GM19438 (cell line): ENCODE measurements at regions not wholly inside any gene's neighbourhood (a gene's known extent, or its start where the extent isn't known, plus 50 kb on each side); places are given as distances from the start of the nearest gene placed in this dataset.

Source experiments
- ATAC-seq: cut with Tn5 transposase; IDR thresholded peaks from one replicate; pipeline ENCODE4 v1.9.1; 2021; ENCODE audit warnings: low read depth; ENCODE audit not compliant: unreplicated experiment

DNA sequence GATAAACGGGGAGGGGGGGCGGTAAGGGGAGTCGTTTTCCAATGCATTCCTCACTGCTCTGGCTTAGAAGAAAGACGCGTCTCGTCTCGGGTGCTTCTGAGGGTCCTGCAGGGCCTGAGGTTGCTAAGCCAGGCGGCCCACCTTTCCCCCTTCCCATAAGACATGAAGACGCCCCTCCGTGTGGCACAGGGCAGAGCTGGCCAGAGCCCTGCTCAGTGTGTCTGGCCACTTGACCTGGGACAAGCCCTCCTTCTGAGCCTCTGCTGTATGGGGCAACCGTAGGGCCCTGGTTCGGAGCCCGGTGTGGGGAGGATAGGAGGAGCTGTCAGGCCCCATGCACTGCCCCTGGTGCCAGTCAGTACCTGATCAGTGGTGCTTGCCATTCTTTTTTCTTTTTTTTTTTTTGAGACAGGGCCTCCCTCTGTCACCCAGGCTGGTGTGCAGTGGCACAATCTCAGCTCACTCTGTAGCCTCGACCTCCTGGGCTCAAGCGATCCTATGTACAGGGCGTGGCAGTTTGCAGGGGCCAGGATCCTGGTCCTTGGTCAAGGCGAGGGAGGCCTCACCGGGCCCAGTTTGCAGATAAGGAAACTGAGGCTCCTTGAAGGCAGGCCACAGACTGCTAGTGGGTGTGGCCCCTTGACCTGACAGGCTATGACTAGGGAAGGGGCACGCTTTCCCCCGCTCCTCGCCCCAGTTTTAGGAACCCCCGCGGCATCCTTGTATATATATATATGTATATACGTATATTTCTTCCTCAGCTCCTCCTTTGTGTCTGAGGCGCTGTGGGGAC is 172.3 kb upstream of the IER5L start:
- ATAC-seq: no peak

GRCh38 chr9:129349665-129349947 is 171.5 kb upstream of the IER5L start:
- no peak for ATAC-seq

DNA sequence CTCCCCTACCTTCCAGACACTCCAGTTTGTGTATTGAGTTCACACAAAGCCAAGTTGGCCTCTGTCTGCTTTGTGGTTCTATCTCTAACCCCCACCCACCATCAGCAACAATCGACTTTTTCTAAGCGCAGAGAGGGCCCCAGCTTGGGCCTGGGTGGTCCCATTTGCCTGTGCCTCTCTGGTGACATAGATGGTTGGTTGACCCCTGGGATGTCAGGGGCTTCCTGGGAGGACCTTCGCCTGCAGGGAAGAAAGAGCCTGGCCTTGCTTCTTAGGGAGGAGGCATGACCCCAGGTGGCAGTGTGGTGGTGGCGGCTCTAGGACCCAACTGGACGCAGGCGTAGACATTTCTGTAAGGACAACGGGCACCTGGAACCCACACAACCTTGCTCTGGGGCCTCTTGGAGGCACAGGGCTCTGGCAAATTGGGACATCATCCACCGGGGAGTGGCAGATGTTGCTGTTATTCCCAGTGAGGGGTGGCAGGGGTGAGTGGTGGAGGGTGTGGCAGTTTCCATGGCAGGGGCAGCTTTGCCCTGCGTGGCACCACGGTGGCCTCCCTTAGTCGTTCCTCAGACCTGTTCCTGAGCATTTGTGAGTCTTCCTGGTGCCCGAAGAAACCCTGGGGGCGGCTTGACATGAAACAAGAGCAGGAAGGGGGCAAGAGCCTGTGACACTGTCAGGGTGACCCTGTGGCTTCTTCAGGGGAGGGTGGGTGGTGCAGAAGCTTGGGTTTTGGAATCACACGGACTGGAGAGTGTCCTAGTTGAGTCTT is 171.0 kb upstream of the IER5L start:
- ATAC-seq: no peak

DNA sequence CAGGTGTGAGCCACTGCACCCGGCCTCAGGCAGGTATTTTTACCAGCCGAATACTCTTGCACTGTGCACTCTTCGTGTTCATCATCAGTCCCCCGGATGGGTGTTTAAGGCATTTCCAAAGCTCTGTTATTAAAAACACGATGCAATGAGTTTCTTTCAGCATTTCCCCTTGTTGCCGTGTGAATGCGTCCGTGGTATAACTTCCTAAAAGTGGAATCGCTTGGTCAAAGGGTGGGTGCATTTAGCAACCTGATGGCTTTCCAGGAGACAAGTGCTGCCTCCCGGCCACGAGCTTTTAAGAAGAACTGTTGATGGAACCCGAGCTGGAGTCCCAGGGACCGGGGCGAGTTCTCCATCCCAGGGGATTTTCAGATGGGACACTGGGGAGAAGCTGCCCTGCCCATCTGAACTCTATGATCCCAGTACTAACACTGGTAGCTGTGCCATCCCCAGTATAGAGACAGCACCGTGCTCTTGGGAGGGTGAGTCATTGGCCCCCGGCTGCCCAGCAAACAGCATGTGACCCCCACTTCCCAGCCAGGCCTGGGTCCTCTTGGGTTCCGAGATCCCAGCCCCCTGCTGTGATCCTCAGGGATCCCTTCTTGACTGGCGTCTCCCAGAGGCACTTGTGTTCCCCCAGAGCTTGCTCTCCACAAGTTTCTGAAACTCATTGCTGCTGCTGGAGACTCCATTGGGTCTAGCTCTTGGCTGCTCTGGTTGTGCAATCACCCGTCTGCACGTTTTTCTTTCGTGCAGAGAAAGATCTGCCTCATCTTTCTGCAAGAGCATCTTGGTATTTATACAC is 169.5 kb upstream of the IER5L start:
- no peak for ATAC-seq

DNA sequence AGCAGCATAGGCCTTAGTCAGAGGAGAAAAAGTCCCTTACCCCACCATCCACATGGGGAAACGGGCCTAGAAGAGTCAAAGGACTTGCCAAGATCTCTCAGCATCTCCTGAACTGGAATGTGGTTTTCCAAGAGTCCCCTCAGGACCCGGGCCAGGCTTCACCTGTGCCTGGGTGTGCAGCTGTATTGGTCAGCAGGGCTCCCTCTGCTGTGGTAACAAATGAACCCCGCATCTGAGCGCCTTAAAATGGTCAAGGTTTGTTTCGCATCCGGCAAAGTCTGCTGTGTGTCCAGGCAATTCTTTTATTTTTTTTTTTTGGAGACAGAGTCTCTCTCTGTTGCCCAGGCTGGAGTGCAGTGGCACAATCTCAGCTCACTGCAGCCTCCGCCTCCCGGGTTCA is 168.0 kb upstream of the IER5L start:
- ATAC-seq: no peak

- no peak for ATAC-seq
Measured at GRCh38 chr9:129344641-129345495, 166.8 kb upstream of the IER5L start.

- ATAC-seq: no peak
Measured at GRCh38 chr9:129343424-129344375, 165.6 kb upstream of the IER5L start.

DNA sequence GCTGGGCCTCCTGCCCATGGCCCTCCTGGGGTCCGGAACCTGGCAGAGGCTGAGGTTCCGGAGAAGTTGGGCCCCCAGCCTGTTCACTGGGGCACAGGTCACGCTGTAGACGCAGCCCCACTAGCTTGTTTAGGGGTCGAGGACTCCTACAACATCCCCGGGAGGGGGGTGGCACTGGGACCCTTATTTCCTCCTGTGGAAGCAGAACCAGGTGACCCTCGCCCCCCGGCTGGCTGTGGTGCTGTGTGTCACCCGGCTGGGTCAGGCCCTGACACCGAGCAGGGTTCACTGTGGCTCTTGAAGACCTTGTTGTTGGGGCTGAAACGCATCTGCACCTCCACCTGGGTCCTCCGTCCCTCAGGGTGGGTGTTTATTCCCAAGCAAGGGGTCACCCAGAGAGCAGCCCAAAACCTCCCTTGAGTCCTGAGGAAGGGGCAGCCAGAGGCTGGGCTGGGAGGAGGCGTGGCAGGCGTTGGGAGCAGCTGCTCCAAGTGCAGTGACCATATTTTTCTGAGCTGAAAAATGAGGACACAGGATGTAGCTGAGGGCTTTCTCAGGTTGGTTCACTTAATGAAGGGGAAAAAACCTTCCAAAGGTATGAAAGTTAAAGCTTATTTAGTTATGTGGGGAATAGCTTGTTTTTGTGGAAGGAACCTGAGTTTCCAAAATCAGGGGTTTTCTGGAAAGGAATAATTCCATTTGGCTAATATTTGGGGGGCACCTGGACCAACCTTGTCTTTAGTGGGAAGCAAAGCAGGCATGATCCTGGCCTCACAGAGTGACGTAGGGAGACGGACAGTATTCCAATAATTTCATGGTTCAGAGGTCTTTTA is 164.7 kb upstream of the IER5L start:
- no peak for ATAC-seq

DNA sequence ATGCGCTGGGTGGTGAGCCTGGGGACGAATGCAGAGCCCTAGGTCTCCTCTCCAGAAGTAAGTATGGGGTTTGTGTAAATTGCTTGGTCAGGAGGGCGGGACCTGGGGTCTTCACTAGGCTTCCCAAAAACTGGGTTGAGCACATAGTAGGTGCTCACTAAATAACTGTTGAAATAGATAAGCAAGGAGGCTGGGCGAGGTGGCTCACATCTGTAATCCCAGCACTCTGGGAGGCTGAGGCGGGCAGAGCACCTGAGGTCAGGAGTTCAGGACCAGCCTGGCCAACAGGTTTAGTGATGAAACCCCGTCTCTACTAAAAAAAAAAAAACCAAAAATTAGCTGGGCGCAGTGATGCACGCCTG is 163.9 kb upstream of the IER5L start:
- ATAC-seq: no peak

DNA sequence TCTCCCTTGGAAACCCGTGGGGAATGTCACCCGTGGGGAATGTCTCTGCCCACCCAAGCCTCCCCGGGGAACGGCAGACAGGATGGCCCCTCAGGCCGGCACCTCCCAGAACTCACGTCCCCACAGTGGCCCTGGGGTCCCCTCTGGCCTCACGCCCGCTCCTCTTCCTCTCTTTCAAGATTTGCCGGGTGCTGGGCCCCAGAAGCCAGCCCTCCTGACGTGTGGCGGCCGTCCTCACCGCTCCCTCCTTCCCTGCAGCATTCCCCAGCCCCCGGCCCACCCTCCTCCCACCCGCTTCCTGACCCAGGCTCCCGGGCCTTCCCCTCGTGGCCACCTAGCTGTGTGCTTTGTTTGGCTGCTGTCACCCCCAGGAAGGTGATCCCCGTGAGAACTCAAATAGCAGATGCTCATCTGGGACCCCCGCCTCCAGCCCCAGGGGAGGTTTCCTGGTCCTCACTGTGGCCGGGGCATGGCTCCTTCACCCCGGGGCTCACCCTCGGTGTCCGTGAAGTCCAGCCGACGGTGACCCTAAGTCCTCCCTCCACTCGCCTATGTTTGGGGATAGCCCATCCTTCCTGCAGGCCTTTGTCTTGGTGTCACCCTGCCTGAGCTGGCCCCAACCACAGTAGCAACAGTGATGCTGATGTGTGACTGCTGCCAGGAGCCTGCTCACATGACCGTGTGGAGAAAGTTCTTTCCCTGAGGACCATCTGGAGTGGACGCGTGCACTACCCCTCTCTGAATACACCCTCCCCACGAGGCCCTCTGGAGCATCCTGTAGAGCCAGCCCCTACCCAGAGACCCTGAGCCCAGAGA is 163.3 kb upstream of the IER5L start:
- no peak for ATAC-seq

DNA sequence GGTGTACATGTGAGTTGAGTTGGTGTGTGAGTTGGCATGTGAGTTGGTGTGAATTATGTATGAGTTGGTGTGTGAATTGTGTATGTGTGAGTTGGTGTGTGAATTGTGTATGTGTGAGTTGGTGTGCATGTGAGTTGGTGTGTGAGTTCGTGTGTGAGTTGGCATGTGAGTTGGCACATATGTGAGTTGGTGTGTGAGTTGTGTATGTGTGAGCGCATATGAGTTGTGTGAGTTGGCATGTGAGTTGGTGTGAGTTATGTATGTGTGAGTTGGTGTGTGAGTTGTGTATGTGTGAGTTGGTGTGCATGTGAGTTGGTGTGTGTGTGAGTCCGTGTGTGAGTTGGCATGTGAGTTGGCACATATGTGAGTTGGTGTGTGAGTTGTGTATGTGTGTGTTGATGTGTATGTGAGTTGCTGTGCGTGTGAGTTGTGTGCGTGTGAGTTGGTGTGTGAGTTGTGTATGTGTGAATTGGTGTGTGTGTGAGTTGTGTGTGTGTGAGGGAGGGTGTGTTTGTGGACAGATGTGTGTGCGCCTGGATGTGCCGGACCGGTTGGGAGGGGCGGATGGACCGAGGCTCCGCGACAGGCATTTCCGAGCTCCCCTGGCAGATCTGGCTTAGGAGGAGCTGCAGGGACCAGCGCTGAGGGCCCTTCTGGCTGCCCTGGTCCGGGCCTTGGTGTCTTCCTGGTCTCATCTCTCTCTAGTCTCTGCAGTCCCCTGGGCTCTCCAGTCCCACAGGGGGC is 162.5 kb upstream of the IER5L start:
- no peak for ATAC-seq

DNA sequence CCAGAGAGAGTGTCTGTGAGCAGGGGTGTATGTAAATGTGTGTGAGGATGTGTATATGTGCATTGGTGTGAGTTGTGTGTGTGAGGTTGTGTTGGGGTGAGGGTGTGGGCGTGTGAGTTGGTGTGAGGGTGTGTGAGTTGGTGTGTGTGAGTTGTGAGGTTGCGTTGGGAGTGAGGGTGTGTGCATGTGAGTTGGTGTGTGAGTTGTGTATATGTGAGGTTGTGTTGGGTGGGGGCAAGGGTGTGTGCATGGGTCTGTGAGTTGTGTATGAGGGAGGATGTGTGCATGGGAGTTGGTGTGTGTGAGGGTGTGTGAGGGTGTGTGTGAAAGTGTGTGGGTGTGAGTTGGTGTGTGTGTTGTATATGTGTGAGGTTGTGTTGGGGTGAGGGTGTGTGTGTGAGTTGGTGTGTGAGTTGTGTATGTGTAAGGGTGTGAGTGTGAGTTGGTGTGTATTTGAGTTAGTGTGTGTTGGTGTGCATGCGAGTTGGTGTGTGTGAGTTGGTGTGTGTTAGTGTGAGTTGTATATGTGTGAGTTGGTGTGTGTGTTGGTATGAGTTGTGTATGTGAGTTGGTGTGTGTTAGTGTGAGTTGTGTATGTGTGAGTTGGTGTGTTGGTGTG is 161.6 kb upstream of the IER5L start:
- ATAC-seq: no peak

GRCh38 chr9:129338724-129339430 is 160.8 kb upstream of the IER5L start:
- no peak for ATAC-seq

GRCh38 chr9:129337336-129338140 is 159.5 kb upstream of the IER5L start:
- ATAC-seq: no peak

GRCh38 chr9:129336601-129337331 is 158.7 kb upstream of the IER5L start:
- ATAC-seq: no peak
